HL-60 (cell line): ENCODE measurements at regions not wholly inside any gene's neighbourhood (a gene's known extent, or its start where the extent isn't known, plus 50 kb on each side); places are given as distances from the start of the nearest gene placed in this dataset.

ENCODE experiments used
- DNase-seq, 2 experiments: peaks; one replicate each; pipeline ENCODE4 v3.0.0-alpha.2; 2010 to 2020; ENCODE audit warnings: low read depth in 1 of 2, low spot score in 1 of 2
- H3K27ac ChIP-seq: fragments of 250-450 bp; sonication (Bioruptor Pico); replicated peaks from 2 replicates; pipeline ENCODE4 v1.5.1; 2020; ENCODE audit warnings: mild to moderate bottlenecking, moderate library complexity
- H3K27me3 ChIP-seq: fragments of 250-450 bp; sonication (Bioruptor Pico); 2 replicates; pipeline ENCODE4 v1.5.1; 2021; ENCODE audit warnings: mild to moderate bottlenecking, moderate library complexity; ENCODE audit not compliant: insufficient read depth, poor library complexity, severe bottlenecking
- H3K4me3 ChIP-seq: replicated peaks from 2 replicates; pipeline ENCODE4 v1.5.1; 2011; ENCODE audit warnings: mild to moderate bottlenecking, control low read depth, low read length; ENCODE audit not compliant: insufficient read depth
- GABPA ChIP-seq: IDR thresholded peaks from 2 replicates; pipeline ENCODE4 v1.6.1; 2012; ENCODE audit warnings: low read depth
- POLR2AphosphoS5 ChIP-seq: IDR thresholded peaks from 2 replicates; pipeline ENCODE4 v1.6.1; 2012; ENCODE audit warnings: low read depth
- SPI1 ChIP-seq: IDR thresholded peaks from 2 replicates; pipeline ENCODE4 v1.6.1; 2012; ENCODE audit warnings: low read depth, mild to moderate bottlenecking, borderline replicate concordance
- TF ChIP-seq, protein P1 (sequence below): IDR thresholded peaks from 2 replicates; pipeline ENCODE4 v1.6.1; 2012; ENCODE audit warnings: low read depth; ENCODE audit not compliant: insufficient replicate concordance
- TF ChIP-seq, protein P2 (sequence below): IDR thresholded peaks from one replicate; pipeline ENCODE4 v1.5.1; 2011; ENCODE audit warnings: low read length, control low read depth, inconsistent platforms; ENCODE audit not compliant: insufficient read depth

DNA sequence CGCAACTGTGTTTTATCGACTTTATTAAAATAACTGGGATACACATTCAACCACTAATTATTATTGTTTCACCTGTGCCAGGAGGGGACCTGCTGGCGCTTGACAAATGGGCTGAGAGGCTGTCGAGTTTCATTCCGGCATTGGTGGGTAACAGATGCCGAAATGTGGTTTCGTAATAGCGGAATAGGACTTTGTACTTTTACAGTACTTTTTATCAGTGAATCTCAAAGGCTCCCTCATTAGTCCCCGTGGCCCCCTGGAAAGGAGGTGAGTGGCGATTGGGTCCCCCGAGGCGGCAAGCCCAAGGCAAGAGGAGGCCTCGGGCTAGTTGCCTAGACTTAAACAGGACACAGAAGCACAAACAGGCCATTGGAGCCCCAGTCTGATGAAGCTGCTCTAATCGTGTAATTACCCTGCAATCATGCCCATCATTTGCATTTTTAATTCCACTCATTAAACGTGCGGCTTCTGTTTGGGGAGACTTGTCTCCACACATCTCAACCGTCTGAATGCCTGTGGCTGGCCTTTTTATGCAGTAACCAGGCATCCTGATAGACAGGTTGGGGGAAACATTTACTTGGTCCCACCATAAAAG, 193.2 kb downstream of the INO80D start:
- H3K27ac ChIP-seq = no peak overlapping the region
- peaks cover 4% of the 10 kb centered on the region for H3K27me3 ChIP-seq
- DNase-seq = no peak
- H3K4me3 ChIP-seq = no peak overlapping the region
- no peak for TF ChIP-seq GABPA
- TF ChIP-seq SPI1 = no peak
- TF ChIP-seq, protein P1, sequence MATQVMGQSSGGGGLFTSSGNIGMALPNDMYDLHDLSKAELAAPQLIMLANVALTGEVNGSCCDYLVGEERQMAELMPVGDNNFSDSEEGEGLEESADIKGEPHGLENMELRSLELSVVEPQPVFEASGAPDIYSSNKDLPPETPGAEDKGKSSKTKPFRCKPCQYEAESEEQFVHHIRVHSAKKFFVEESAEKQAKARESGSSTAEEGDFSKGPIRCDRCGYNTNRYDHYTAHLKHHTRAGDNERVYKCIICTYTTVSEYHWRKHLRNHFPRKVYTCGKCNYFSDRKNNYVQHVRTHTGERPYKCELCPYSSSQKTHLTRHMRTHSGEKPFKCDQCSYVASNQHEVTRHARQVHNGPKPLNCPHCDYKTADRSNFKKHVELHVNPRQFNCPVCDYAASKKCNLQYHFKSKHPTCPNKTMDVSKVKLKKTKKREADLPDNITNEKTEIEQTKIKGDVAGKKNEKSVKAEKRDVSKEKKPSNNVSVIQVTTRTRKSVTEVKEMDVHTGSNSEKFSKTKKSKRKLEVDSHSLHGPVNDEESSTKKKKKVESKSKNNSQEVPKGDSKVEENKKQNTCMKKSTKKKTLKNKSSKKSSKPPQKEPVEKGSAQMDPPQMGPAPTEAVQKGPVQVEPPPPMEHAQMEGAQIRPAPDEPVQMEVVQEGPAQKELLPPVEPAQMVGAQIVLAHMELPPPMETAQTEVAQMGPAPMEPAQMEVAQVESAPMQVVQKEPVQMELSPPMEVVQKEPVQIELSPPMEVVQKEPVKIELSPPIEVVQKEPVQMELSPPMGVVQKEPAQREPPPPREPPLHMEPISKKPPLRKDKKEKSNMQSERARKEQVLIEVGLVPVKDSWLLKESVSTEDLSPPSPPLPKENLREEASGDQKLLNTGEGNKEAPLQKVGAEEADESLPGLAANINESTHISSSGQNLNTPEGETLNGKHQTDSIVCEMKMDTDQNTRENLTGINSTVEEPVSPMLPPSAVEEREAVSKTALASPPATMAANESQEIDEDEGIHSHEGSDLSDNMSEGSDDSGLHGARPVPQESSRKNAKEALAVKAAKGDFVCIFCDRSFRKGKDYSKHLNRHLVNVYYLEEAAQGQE = no peak
- no peak for TF ChIP-seq POLR2AphosphoS5
- TF ChIP-seq, protein P2, sequence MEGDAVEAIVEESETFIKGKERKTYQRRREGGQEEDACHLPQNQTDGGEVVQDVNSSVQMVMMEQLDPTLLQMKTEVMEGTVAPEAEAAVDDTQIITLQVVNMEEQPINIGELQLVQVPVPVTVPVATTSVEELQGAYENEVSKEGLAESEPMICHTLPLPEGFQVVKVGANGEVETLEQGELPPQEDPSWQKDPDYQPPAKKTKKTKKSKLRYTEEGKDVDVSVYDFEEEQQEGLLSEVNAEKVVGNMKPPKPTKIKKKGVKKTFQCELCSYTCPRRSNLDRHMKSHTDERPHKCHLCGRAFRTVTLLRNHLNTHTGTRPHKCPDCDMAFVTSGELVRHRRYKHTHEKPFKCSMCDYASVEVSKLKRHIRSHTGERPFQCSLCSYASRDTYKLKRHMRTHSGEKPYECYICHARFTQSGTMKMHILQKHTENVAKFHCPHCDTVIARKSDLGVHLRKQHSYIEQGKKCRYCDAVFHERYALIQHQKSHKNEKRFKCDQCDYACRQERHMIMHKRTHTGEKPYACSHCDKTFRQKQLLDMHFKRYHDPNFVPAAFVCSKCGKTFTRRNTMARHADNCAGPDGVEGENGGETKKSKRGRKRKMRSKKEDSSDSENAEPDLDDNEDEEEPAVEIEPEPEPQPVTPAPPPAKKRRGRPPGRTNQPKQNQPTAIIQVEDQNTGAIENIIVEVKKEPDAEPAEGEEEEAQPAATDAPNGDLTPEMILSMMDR = no peak

DNA sequence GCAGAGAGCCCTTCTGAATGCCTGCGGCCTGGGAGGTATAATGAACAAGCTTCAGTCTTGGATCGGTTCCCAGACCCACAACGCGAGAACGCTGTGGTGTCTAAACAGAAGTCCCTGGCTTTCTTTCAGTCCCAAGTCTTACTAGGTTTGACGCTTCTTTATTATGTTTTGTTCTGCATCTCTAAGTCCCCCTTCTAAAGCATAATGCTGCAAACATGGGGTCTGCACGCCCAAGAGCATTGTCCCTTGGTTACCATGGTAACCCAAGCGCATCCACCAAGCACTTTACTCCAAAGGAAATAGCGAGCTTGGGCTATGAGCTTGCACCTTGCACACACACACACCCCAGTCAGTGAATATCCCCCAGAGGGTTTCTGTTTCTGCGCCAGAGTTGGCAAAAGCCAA, 193.7 kb downstream of the INO80D start:
- H3K4me3 ChIP-seq = no peak overlapping the region
- DNase-seq = no peak
- H3K27me3 ChIP-seq = peaks cover 5% of the 10 kb centered on the region
- TF ChIP-seq, protein P2 = no peak
- TF ChIP-seq GABPA (no peak), SPI1 (no peak), POLR2AphosphoS5 (no peak)
- no peak overlapping the region for H3K27ac ChIP-seq

DNA sequence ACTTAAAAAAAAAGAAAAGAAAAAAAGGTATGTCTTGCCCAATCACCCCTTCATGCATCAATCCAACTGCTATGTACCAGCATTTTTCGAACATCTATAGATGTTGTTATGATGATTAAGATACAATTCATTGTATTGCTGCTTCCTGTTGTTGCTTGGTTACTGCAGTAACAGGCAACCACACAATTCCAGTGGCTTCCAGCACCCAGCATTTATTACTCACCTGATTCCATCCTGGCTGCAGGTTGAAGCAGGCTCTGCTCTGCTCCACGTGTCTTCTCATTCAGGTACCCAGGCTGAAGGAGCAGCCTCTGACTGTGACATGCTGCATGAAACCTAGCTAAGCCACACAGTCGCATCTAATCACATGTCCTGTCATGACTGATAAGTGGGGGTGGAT, 196.9 kb downstream of the INO80D start:
- DNase-seq = no peak
- no peak for TF ChIP-seq POLR2AphosphoS5
- TF ChIP-seq GABPA = no peak
- TF ChIP-seq, protein P1 = no peak
- Histone ChIP-seq H3K4me3 (no peak overlapping the region), H3K27me3 (peaks cover 2% of the 10 kb centered on the region), H3K27ac (no peak overlapping the region)

DNA sequence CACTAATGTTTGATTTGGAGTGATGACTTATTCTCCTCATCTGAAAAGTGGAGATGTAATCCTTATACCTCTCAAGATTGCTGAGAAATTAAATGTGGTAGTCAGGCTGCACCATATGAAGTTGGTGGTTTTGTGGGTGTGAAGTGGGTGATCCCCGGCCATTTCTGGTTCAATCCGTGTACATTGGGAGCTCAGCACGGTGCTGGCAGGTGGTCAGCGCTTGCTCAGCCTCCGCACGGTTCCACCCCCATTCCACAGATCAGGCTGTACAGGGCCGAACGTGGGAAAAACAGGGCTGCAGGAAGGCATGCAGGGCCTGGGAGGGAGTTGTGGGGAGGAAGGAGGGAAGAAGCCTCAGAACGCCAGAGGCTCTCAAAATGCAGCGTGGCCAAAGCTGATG, 198.3 kb downstream of the INO80D start:
- TF ChIP-seq GABPA (no peak), POLR2AphosphoS5 (no peak), SPI1 (no peak)
- TF ChIP-seq, protein P2 = no peak
- TF ChIP-seq, protein P1 = no peak
- H3K27me3 ChIP-seq = peaks cover 2% of the 10 kb centered on the region
- DNase-seq = no peak
- H3K4me3 ChIP-seq = no peak overlapping the region
- H3K27ac ChIP-seq = no peak overlapping the region
